Smooth muscle cell (in vitro differentiated cells): ENCODE measurements at regions not wholly inside any gene's neighbourhood (a gene's known extent, or its start where the extent isn't known, plus 50 kb on each side); places are given as distances from the start of the nearest gene placed in this dataset.

Experiments used
- DNase-seq: peaks from one replicate; lab custom pipeline; 2025; ENCODE audit not compliant: unreplicated experiment; lab: John Stamatoyannopoulos, UW
- H2AFZ ChIP-seq: fragments of 200-600 bp; sonication (generic); 2 replicates; pipeline ENCODE4 v1.6.0; 2016; ENCODE audit warnings: antibody characterized with exemption, low read depth, mild to moderate bottlenecking
- H3F3A ChIP-seq: fragments of 200-600 bp; sonication (generic); 2 replicates; pipeline ENCODE4 v1.6.0; 2017; ENCODE audit warnings: antibody characterized with exemption, low read depth
- H3K27ac ChIP-seq: fragments of 200-600 bp; sonication (generic); 2 replicates; pipeline ENCODE4 v1.5.1; 2016; ENCODE audit warnings: low read depth, mild to moderate bottlenecking
- H3K27me3 ChIP-seq: fragments of 200-600 bp; sonication (generic); 2 replicates; pipeline ENCODE4 v1.6.1; 2016; ENCODE audit warnings: low read depth, mild to moderate bottlenecking
- H3K36me3 ChIP-seq: fragments of 200-600 bp; sonication (generic); 2 replicates; pipeline ENCODE4 v1.5.1; 2016; ENCODE audit warnings: low read depth
- H3K4me1 ChIP-seq: fragments of 200-600 bp; sonication (generic); 2 replicates; pipeline ENCODE4 v1.5.1; 2016; ENCODE audit warnings: low read depth
- H3K4me2 ChIP-seq: fragments of 200-600 bp; sonication (generic); 2 replicates; pipeline ENCODE4 v1.6.0; 2016; ENCODE audit warnings: mild to moderate bottlenecking
- H3K4me3 ChIP-seq: fragments of 200-600 bp; sonication (generic); 2 replicates; pipeline ENCODE4 v1.5.1; 2016; ENCODE audit warnings: mild to moderate bottlenecking
- H3K79me2 ChIP-seq: fragments of 200-600 bp; sonication (generic); 2 replicates; pipeline ENCODE4 v1.6.0; 2016; ENCODE audit warnings: low read depth, mild to moderate bottlenecking
- H3K9ac ChIP-seq: fragments of 200-600 bp; sonication (generic); 2 replicates; pipeline ENCODE4 v1.6.0; 2016; ENCODE audit warnings: low read depth
- H3K9me3 ChIP-seq: fragments of 200-600 bp; sonication (generic); replicated peaks from 2 replicates; pipeline ENCODE4 v1.5.1; 2016; ENCODE audit warnings: low read depth
- H4K20me1 ChIP-seq: fragments of 200-600 bp; sonication (generic); 2 replicates; pipeline ENCODE4 v1.6.0; 2016; ENCODE audit warnings: low read depth
- WGBS: methylation state at CpG from one replicate; pipeline ENCODE4 v1.1.7; 2016; ENCODE audit warnings: low lambda C conversion rate; 5-methylcytosine and 5-hydroxymethylcytosine counted together
- TF ChIP-seq, protein P1 (sequence below): fragments of 200-600 bp; sonication (generic); IDR thresholded peaks from 2 replicates; pipeline ENCODE4 v1.5.1; 2017; ENCODE audit warnings: borderline replicate concordance, mild to moderate bottlenecking, antibody characterized with exemption; ENCODE audit not compliant: insufficient read depth, poor library complexity, severe bottlenecking

DNA sequence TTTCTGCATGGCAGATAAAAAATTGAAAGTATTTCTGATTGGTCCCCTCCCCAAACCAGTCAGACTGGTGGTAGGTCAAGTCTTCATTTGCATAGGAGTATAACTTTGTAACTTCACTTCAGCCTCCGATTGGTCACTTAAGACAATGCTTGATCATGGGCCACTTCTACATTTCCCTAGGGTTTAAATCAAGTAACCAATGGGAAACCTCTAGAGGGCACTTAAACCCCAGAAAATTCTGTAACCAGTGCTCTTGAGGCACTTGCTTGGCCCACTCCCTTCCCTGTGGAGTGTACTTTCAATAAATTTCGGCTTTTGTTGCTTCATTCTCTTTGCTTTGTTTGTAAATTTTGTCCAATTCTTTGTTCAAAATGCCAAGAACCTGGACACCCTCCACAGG lies 225.5 kb downstream of the ARPP21 start:
- Histone ChIP-seq H3K27me3 (no peaks in the 10 kb centered on the region), H3K36me3 (no peaks in the 10 kb centered on the region), H3K4me3 (no peak overlapping the region), H3K4me1 (no peaks in the 10 kb centered on the region), H3K9me3 (no peaks in the 10 kb centered on the region), H3K4me2 (no peak overlapping the region), H3F3A (no peaks in the 10 kb centered on the region), H2AFZ (no peak overlapping the region), H4K20me1 (no peaks in the 10 kb centered on the region), H3K79me2 (no peaks in the 10 kb centered on the region), H3K9ac (no peak overlapping the region), H3K27ac (no peak overlapping the region)
- DNase-seq = no peak
- WGBS = 79% methylated on average over 2 of the region's 2 CpGs
- TF ChIP-seq, protein P1, sequence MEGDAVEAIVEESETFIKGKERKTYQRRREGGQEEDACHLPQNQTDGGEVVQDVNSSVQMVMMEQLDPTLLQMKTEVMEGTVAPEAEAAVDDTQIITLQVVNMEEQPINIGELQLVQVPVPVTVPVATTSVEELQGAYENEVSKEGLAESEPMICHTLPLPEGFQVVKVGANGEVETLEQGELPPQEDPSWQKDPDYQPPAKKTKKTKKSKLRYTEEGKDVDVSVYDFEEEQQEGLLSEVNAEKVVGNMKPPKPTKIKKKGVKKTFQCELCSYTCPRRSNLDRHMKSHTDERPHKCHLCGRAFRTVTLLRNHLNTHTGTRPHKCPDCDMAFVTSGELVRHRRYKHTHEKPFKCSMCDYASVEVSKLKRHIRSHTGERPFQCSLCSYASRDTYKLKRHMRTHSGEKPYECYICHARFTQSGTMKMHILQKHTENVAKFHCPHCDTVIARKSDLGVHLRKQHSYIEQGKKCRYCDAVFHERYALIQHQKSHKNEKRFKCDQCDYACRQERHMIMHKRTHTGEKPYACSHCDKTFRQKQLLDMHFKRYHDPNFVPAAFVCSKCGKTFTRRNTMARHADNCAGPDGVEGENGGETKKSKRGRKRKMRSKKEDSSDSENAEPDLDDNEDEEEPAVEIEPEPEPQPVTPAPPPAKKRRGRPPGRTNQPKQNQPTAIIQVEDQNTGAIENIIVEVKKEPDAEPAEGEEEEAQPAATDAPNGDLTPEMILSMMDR = no peak

DNA sequence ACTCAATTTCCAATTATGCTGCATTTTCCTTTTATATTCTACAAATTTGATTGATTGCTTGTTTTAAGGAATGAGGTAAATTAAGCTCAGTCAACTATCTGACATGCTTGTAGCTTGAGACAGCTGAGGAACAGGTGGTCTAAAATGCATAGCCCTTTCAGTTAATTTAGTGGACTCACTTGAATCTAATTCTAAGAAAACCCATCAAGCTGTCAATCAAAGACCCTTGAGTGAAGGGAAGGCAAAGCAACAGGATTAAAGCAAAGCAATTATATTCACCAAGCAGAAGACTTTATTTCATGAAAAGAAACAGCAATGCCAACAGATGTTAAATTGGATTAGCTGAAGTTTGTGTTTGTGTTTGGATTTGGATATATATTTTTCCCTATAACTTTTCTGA lies 228.5 kb downstream of the ARPP21 start:
- Histone ChIP-seq H3K79me2 (no peaks in the 10 kb centered on the region), H3K4me1 (no peaks in the 10 kb centered on the region), H3K4me3 (no peak overlapping the region), H3F3A (no peaks in the 10 kb centered on the region), H3K9me3 (no peaks in the 10 kb centered on the region), H3K36me3 (no peaks in the 10 kb centered on the region), H3K9ac (no peak overlapping the region), H3K27me3 (no peaks in the 10 kb centered on the region), H3K4me2 (no peak overlapping the region), H4K20me1 (no peaks in the 10 kb centered on the region), H2AFZ (no peak overlapping the region), H3K27ac (no peak overlapping the region)
- no peak for DNase-seq
- TF ChIP-seq, protein P1 = no peak

DNA sequence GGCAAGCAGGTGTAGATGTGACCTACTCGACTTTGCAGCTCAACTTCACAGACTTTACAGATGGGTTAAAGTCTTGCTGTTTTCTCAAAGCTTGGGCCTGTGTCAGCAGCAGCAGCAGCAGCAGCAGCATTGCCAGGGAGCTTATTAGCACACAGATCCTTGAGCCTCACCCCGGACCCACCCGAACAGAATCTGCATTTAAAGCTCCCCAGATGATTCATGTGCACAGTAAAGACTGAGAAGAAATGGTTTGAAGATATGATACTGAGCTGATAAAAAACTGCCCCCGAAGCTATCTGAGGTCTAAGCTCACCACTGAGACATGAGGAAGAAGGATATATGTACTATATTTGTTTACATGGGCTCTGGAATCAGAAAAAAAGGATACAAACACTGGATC lies 231.7 kb downstream of the ARPP21 start:
- Histone ChIP-seq H3K4me2 (no peak overlapping the region), H3K9ac (no peak overlapping the region), H3K79me2 (no peaks in the 10 kb centered on the region), H3K27ac (no peak overlapping the region), H3F3A (no peaks in the 10 kb centered on the region), H3K4me3 (no peak overlapping the region), H2AFZ (no peak overlapping the region), H3K36me3 (no peaks in the 10 kb centered on the region), H3K9me3 (no peaks in the 10 kb centered on the region), H4K20me1 (no peaks in the 10 kb centered on the region), H3K4me1 (no peaks in the 10 kb centered on the region), H3K27me3 (no peaks in the 10 kb centered on the region)
- no peak for DNase-seq
- TF ChIP-seq, protein P1 = no peak
- WGBS = 62% methylated on average over 4 of the region's 4 CpGs

DNA sequence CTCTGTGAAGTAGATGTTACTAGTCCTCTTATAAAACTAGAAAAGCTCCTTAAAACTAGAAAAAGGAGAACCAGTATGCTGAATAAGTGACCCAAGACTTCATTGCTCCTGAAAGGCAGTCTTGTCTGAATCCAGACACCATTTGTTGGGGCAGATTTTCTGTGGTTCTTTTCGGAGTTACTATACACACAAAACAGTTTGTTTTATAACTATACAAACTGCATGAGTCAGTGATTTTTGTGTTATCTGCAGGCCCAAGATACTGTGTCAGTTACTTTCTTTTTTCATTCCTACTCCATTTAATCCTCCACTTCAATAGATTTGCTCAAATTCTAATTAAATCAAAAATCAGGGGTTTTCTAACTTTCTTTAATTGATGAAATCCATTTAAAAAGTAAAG lies 244.6 kb downstream of the ARPP21 start:
- no peak overlapping the region for H3K9ac ChIP-seq
- 52% methylated on average over 1 of the region's 1 CpG for WGBS
- no peaks in the 10 kb centered on the region for H3K79me2 ChIP-seq
- H3K27me3 ChIP-seq = no peaks in the 10 kb centered on the region
- H3K27ac ChIP-seq = no peak overlapping the region
- no peaks in the 10 kb centered on the region for H3K4me1 ChIP-seq
- no peaks in the 10 kb centered on the region for H3K9me3 ChIP-seq
- TF ChIP-seq, protein P1 = no peak
- no peak overlapping the region for H3K4me2 ChIP-seq
- peak overlapping the region; percentile 47 for H2AFZ ChIP-seq
- H4K20me1 ChIP-seq = no peaks in the 10 kb centered on the region
- no peak for DNase-seq
- no peak overlapping the region for H3K4me3 ChIP-seq
- H3F3A ChIP-seq = no peaks in the 10 kb centered on the region
- H3K36me3 ChIP-seq = no peaks in the 10 kb centered on the region
